ENCODE measurements at regions not wholly inside any gene's neighbourhood (a gene's known extent, or its start where the extent isn't known, plus 50 kb on each side); places are given as distances from the start of the nearest gene placed in this dataset.

DNA sequence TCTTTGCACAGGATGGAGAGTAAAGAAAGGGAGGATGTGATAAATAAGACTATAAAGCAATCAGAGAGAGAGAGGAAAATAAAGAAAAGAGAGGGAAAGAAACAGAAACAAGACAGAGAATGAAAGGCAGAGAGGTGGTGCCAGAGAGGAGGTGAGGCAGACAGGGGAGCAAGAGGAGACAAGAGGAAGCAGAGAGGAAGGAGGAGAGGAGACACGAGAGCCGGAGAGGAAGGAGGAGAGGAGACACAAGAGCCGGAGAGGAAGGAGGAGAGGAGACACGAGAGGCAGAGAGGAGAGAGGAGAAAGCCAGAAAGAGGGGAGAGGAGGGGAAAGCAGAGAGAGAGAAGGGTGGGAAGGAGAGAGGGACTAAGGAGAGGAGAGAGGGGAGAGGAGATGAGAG lies 125.2 kb downstream of the PAPOLA start:
- Histone ChIP-seq H3K9me3 (replicated peaks in 1 of 3) (no peaks in the 10 kb centered on the region), H3K27me3 (peaks cover 8% of the 10 kb centered on the region), H3K36me3 (replicated peaks in 1 of 2) (no peaks in the 10 kb centered on the region), H3K4me1 (replicated peaks in 1 of 2) (no peaks in the 10 kb centered on the region), H3K4me3 (no peak overlapping the region), H3K27ac (no peak overlapping the region)
- peak in 1 of 7 donors; percentile 9 for DNase-seq
- intact Hi-C loops (cut with DNase I) = no loop called here
- no peak for TF ChIP-seq POLR2A (IDR thresholded peaks at IDR 0.05)
- no peak for TF ChIP-seq CTCF (IDR thresholded peaks at IDR 0.05)
- WGBS, 4 donors = 29 to 46% (median 35%) methylated on average over 4 of the region's 4 CpGs

DNA sequence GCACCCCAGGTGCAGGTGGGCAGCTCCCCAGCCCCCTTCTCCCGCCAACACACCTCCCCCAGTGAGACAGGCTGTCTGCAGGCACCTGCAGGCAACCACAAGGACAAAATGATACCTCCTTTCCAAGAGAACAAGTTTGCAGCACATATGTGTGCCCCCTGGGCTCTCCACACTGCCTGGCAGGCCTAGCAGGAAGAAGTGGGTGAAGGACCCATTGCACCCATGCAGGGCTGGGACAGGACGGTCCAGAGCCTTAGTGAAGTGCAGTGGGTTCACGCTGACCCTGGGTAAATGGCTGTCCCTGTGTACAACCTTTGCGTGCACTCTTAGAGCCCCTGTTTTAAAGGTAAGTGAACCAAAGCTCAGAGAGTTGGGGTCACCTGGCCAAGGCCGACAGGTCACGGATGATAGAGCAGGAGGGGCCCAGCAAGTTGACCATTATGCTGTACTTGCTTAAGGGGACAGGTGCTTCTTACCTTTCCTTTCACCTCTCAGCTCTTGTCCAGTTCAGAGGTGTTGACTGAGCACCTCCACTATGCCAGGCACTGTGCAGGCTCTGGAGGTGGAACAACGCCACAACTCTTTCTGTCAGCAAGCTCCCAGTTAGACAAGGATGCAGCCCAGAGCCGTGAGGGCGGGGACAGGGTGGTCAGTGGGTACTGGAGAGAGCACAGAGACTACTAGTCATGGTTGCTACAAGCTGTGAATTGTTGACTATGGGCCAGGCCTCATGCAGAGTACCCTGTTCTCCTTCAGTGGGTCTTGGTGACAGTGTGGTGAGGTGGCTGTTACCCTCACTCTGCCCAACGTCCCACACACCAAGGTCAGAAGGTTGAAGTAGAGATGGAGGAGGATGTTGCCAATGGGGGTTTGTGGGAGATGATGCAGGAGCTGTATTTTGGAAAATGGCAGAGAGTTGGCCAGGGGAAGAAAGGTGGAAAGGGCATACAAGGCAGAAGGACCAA lies 125.9 kb downstream of the PAPOLA start:
- H3K4me1 ChIP-seq (replicated peaks in 1 of 2) = no peaks in the 10 kb centered on the region
- DNase-seq = peak in 3 of 7 donors; percentile 1 to 14 (median 4)
- intact Hi-C loops (cut with DNase I) = no loop called here
- no peak overlapping the region for H3K27ac ChIP-seq
- H3K4me3 ChIP-seq = no peak overlapping the region
- H3K27me3 ChIP-seq = peaks cover 8% of the 10 kb centered on the region
- no peaks in the 10 kb centered on the region for H3K9me3 ChIP-seq (replicated peaks in 1 of 3)
- WGBS, 4 donors = 56 to 80% (median 70%) methylated on average over 9 to 10 of the region's 10 CpGs
- TF ChIP-seq POLR2A (IDR thresholded peaks at IDR 0.05) = no peak
- no peak for TF ChIP-seq CTCF (IDR thresholded peaks at IDR 0.05)
- no peaks in the 10 kb centered on the region for H3K36me3 ChIP-seq (replicated peaks in 1 of 2)

DNA sequence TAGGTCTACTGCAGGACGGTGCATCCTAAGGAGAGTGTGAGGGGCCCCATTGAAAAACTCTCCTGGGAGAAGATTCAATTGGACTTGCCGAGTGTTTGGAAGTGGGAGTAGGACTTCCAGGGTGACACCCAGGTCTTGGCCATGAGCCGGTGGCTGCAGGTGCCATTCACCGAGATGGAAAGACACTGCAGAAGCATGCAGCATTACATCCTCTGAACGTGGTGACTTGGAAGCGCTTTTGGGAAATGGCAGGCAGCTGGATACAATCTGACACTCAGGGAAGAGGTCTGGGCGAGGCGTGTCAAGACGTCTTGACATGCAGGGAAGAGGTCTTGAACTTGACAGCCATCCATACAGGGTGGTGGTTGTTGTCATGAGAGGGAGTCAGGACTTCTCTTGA lies 126.9 kb downstream of the PAPOLA start:
- no peak for TF ChIP-seq CTCF (IDR thresholded peaks at IDR 0.05)
- TF ChIP-seq POLR2A (IDR thresholded peaks at IDR 0.05) = no peak
- no peak overlapping the region for H3K27ac ChIP-seq
- no peaks in the 10 kb centered on the region for H3K36me3 ChIP-seq (replicated peaks in 1 of 2)
- H3K4me1 ChIP-seq (replicated peaks in 1 of 2) = no peaks in the 10 kb centered on the region
- 79 to 87% (median 82%) methylated on average over 9 of the region's 9 CpGs for WGBS, 4 donors
- intact Hi-C loops (cut with DNase I) = no loop called here
- no peaks in the 10 kb centered on the region for H3K9me3 ChIP-seq (replicated peaks in 1 of 3)
- peak in 1 of 7 donors; percentile 6 for DNase-seq
- peaks cover 8% of the 10 kb centered on the region for H3K27me3 ChIP-seq
- H3K4me3 ChIP-seq = no peak overlapping the region

DNA sequence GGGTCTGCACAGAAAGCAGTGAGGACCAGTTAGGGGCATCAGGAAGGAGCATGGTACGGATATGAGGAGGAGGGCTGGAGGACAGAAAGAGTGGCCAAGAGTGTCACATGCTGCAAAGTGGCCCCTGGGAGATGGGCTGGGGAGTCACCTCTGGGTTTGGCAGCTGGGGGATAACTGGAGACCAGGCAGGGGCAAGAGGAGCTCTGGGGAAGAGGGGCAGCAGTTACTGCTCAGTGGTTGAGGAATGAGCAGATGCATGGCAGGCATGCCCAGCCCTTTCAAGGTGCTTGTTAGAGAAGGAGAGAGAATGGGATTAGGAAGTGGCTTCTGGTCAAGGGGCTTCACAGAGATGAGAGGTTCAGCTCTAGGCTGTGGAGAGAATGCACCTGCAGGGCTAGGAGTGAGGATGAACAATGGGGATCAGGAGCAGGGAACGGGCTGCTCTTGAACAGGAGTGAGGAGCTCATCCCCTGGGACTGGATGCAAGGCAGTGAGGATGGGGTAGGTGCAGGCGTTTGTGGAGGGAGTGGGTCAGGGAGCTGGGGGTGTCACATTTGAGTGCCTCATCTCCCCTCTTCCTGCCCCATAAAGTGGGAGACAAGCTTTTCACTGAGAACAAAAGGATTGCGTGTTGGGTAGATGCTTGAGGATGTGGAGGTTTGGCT lies 127.5 kb downstream of the PAPOLA start:
- Histone ChIP-seq H3K27me3 (peaks cover 2% of the 10 kb centered on the region), H3K4me3 (no peak overlapping the region), H3K4me1 (replicated peaks in 1 of 2) (no peaks in the 10 kb centered on the region), H3K9me3 (replicated peaks in 1 of 3) (no peaks in the 10 kb centered on the region), H3K36me3 (replicated peaks in 1 of 2) (no peaks in the 10 kb centered on the region), H3K27ac (no peak overlapping the region)
- TF ChIP-seq CTCF (IDR thresholded peaks at IDR 0.05) (no peak), POLR2A (IDR thresholded peaks at IDR 0.05) (no peak)
- WGBS, 4 donors = 54 to 86% (median 68%) methylated on average over 4 of the region's 4 CpGs
- intact Hi-C loops (cut with DNase I) = no loop called here
- peak in 2 of 7 donors; percentile 2 to 11 for DNase-seq

All from adrenal gland (tissue), 9 donors.